ENCODE measurements at regions not wholly inside any gene's neighbourhood (a gene's known extent, or its start where the extent isn't known, plus 50 kb on each side); places are given as distances from the start of the nearest gene placed in this dataset.

- Histone ChIP-seq H3K4me2 (ENCODE audit: low read depth, low read length, poor library complexity, severe bottlenecking) (no peak overlapping the region), H3K9me2 (replicated peaks; ENCODE audit: insufficient read depth, low read length) (no peaks in the 10 kb centered on the region), H3K9ac (ENCODE audit: low read length) (no peak overlapping the region), H4K20me1 (ENCODE audit: low read depth, low read length) (no peaks in the 10 kb centered on the region), H3K27ac (ENCODE audit: low read depth, low read length) (no peak overlapping the region), H3K36me3 (ENCODE audit: low read length) (no peaks in the 10 kb centered on the region), H3K4me3 (ENCODE audit: insufficient read depth, low read length, poor library complexity, severe bottlenecking) (no peak overlapping the region), H2AFZ (ENCODE audit: low read depth, low read length, severe bottlenecking) (no peak overlapping the region), H3K79me2 (ENCODE audit: insufficient read depth, low read length) (no peaks in the 10 kb centered on the region), H3K27me3 (ENCODE audit: low read length) (no peaks in the 10 kb centered on the region), H3K9me3 (ENCODE audit: insufficient read depth, low read length) (no peaks in the 10 kb centered on the region), H3F3A (ENCODE audit: insufficient read depth) (no peaks in the 10 kb centered on the region)
- no peak for TF ChIP-seq CTCF (IDR thresholded peaks at IDR 0.05; ENCODE audit: insufficient read depth, low read length, poor library complexity, severe bottlenecking)
- TF ChIP-seq EZH2phosphoT487 (conservative IDR thresholded peaks at IDR 0.05; ENCODE audit: low read length): no peak
Measured at GRCh38 chr12:24539646-24540045, 409.3 kb downstream of the BCAT1 start.

GRCh38 chr12:24537083-24537860, 411.6 kb downstream of the BCAT1 start:
- no peaks in the 10 kb centered on the region for H3K36me3 ChIP-seq (ENCODE audit: low read length)
- H3K9me2 ChIP-seq (replicated peaks; ENCODE audit: insufficient read depth, low read length): no peaks in the 10 kb centered on the region
- no peaks in the 10 kb centered on the region for H3K79me2 ChIP-seq (ENCODE audit: insufficient read depth, low read length)
- no peaks in the 10 kb centered on the region for H4K20me1 ChIP-seq (ENCODE audit: low read depth, low read length)
- no peaks in the 10 kb centered on the region for H3K27me3 ChIP-seq (ENCODE audit: low read length)
- H3F3A ChIP-seq (ENCODE audit: insufficient read depth): no peaks in the 10 kb centered on the region
- TF ChIP-seq CTCF (IDR thresholded peaks at IDR 0.05; ENCODE audit: insufficient read depth, low read length, poor library complexity, severe bottlenecking) (no peak), EZH2phosphoT487 (conservative IDR thresholded peaks at IDR 0.05; ENCODE audit: low read length) (no peak)
- no peak overlapping the region for H2AFZ ChIP-seq (ENCODE audit: low read depth, low read length, severe bottlenecking)
- H3K4me2 ChIP-seq (ENCODE audit: low read depth, low read length, poor library complexity, severe bottlenecking): no peak overlapping the region
- H3K9me3 ChIP-seq (ENCODE audit: insufficient read depth, low read length): no peaks in the 10 kb centered on the region
- H3K9ac ChIP-seq (ENCODE audit: low read length): no peak overlapping the region
- no peak overlapping the region for H3K4me3 ChIP-seq (ENCODE audit: insufficient read depth, low read length, poor library complexity, severe bottlenecking)
- no peak overlapping the region for H3K27ac ChIP-seq (ENCODE audit: low read depth, low read length)

- Histone ChIP-seq H3K4me3 (ENCODE audit: insufficient read depth, low read length, poor library complexity, severe bottlenecking) (no peak overlapping the region), H3K79me2 (ENCODE audit: insufficient read depth, low read length) (no peaks in the 10 kb centered on the region), H3K27me3 (ENCODE audit: low read length) (no peaks in the 10 kb centered on the region), H3K9me2 (replicated peaks; ENCODE audit: insufficient read depth, low read length) (no peaks in the 10 kb centered on the region), H3F3A (ENCODE audit: insufficient read depth) (no peaks in the 10 kb centered on the region), H3K27ac (ENCODE audit: low read depth, low read length) (no peak overlapping the region), H3K4me2 (ENCODE audit: low read depth, low read length, poor library complexity, severe bottlenecking) (no peak overlapping the region), H4K20me1 (ENCODE audit: low read depth, low read length) (no peaks in the 10 kb centered on the region), H3K9ac (ENCODE audit: low read length) (no peak overlapping the region), H3K9me3 (ENCODE audit: insufficient read depth, low read length) (no peaks in the 10 kb centered on the region), H3K36me3 (ENCODE audit: low read length) (no peaks in the 10 kb centered on the region), H2AFZ (ENCODE audit: low read depth, low read length, severe bottlenecking) (no peak overlapping the region)
- TF ChIP-seq EZH2phosphoT487 (conservative IDR thresholded peaks at IDR 0.05; ENCODE audit: low read length) (no peak), CTCF (IDR thresholded peaks at IDR 0.05; ENCODE audit: insufficient read depth, low read length, poor library complexity, severe bottlenecking) (no peak)
Measured at GRCh38 chr12:24535334-24536069, 413.4 kb downstream of the BCAT1 start.
